OCI-LY7 (cell line): ENCODE measurements at regions not wholly inside any gene's neighbourhood (a gene's known extent, or its start where the extent isn't known, plus 50 kb on each side); places are given as distances from the start of the nearest gene placed in this dataset.

Experiments
- BruUV-seq: library from RNA; stranded (reverse); fragments of 400-500 nt; replicated peaks from 2 replicates; lab custom pipeline; 2021; lab: Mats Ljungman, UMichigan
- CTCF ChIA-PET: fragments of 300-600 bp; sonication (Branson Sonifier 250); formaldehyde crosslinking; loops from one replicate; lab custom pipeline; 2022; ENCODE audit warnings: antibody characterized with exemption; ENCODE audit not compliant: unreplicated experiment; lab: Charles Lee
- POLR2A ChIA-PET: fragments of 300-600 bp; sonication (Branson Sonifier 250); formaldehyde crosslinking; loops from one replicate; lab custom pipeline; 2022; ENCODE audit warnings: antibody characterized with exemption; lab: Charles Lee
- DNase-seq: peaks from one replicate; pipeline ENCODE4 v3.0.0-alpha.2; 2015; ENCODE audit warnings: low spot score
- H2AFZ ChIP-seq: fragments of 200-600 bp; sonication (generic), shearing (Covaris generic); 2 replicates; pipeline ENCODE4 v1.6.1; 2014; ENCODE audit warnings: mild to moderate bottlenecking, antibody characterized with exemption, low read length, moderate library complexity
- H3K27ac ChIP-seq: fragments of 200-600 bp; sonication (generic); 2 replicates; pipeline ENCODE4 v1.5.1; 2014; ENCODE audit warnings: mixed run types, low read depth, mild to moderate bottlenecking, moderate library complexity, low read length, inconsistent platforms; ENCODE audit not compliant: poor library complexity, severe bottlenecking
- H3K36me3 ChIP-seq: fragments of 200-600 bp; sonication (generic); 2 replicates; pipeline ENCODE4 v1.6.1; 2014; ENCODE audit warnings: mild to moderate bottlenecking, antibody characterized with exemption, low read length, moderate library complexity, mixed read lengths; ENCODE audit not compliant: insufficient read depth
- H3K4me1 ChIP-seq: fragments of 200-600 bp; sonication (generic); 2 replicates; pipeline ENCODE4 v1.5.1; 2014; ENCODE audit warnings: mild to moderate bottlenecking, low read length; ENCODE audit not compliant: insufficient read depth, poor library complexity, severe bottlenecking
- H3K4me2 ChIP-seq: fragments of 200-600 bp; sonication (generic); 2 replicates; pipeline ENCODE4 v1.6.1; 2014; ENCODE audit warnings: mild to moderate bottlenecking, low read length
- H3K4me3 ChIP-seq: fragments of 200-600 bp; sonication (generic); 2 replicates; pipeline ENCODE4 v1.5.1; 2014; ENCODE audit warnings: mild to moderate bottlenecking, low read depth, low read length; ENCODE audit not compliant: poor library complexity, severe bottlenecking
- H3K79me2 ChIP-seq: fragments of 200-600 bp; sonication (generic); 2 replicates; pipeline ENCODE4 v1.6.1; 2016; ENCODE audit warnings: low read depth, mild to moderate bottlenecking, low read length, moderate library complexity, mixed read lengths; ENCODE audit not compliant: insufficient read depth
- H3K9me2 ChIP-seq: fragments of 200-600 bp; sonication (generic); 2 replicates; pipeline ENCODE4 v1.6.1; 2016; ENCODE audit warnings: mild to moderate bottlenecking, low read length, mixed read lengths; ENCODE audit not compliant: insufficient read depth
- H3K9me3 ChIP-seq: fragments of 200-600 bp; sonication (generic); 2 replicates; pipeline ENCODE4 v1.6.1; 2014; ENCODE audit warnings: mild to moderate bottlenecking, mixed run types, low read length, mixed read lengths
- H4K20me1 ChIP-seq: fragments of 200-600 bp; sonication (generic); 2 replicates; pipeline ENCODE4 v1.6.1; 2014; ENCODE audit warnings: mild to moderate bottlenecking, antibody characterized with exemption, low read length, moderate library complexity, mixed read lengths; ENCODE audit not compliant: insufficient read depth
- CTCF ChIP-seq: fragments of 200-600 bp; sonication (generic); conservative IDR thresholded peaks from 2 replicates; pipeline ENCODE4 v1.5.1; 2014; ENCODE audit warnings: mild to moderate bottlenecking, antibody characterized with exemption, low read length, moderate library complexity, mixed read lengths
- EZH2phosphoT487 ChIP-seq: fragments of 200-600 bp; sonication (generic); IDR thresholded peaks from 2 replicates; pipeline ENCODE4 v1.6.1; 2018; ENCODE audit warnings: low read depth, borderline replicate concordance, mild to moderate bottlenecking, mixed run types, antibody characterized with exemption, low read length, moderate library complexity, mixed read lengths
- intact Hi-C: fragments of 100-400 bp; cut with micrococcal nuclease; formaldehyde crosslinking; loops from one replicate; pipeline ENCODE4 v1.10.0; 2022; ENCODE audit not compliant: unreplicated experiment

DNA sequence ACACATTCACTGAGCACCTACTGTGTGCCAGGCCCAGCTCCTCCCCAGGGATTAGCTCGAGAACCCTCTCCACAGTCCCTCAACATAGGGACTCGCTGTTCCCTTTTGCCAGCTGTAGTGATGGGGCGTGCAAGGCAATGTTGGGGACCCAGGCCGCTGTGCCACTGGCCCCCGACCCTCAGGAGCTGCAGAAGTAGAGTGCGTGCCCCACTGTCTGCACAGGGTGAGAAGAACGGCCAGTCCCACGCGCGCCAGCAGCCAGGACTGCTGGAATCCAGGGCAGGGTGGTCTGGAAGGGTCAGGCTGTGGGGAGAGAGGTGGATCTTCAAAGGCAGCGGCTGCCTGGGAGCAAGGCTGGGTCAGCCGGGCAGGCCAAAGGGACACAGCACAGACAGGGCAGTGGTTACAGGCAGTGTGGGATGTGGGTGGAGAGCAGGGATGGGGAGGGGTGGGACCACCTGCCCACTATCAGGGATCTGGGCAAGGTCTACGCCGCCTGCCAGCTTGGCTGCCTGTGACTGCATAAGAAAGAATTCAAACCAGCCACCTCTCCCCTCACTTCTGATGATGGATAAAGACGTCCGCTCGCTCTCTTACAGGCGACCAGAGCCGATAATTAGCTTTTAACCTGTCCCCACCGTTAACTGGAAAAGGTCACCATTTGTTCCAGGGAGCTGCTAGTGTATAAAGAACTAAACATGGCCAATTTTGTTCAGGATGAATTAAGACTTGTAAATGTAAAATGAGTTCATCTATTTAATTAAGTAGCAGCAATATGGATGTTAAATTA lies 86.7 kb upstream of the GSE1 start:
- H3K4me3 ChIP-seq, result no peak overlapping the region
- no peaks in the 10 kb centered on the region for H3K79me2 ChIP-seq
- H3K36me3 ChIP-seq, result no peaks in the 10 kb centered on the region
- no peak overlapping the region for H3K4me2 ChIP-seq
- DNase-seq, result no peak
- H3K4me1 ChIP-seq, result peaks cover 21% of the 10 kb centered on the region
- CTCF ChIA-PET, result no interaction called here
- no peak overlapping the region for H3K27ac ChIP-seq
- no peaks in the 10 kb centered on the region for H4K20me1 ChIP-seq
- POLR2A ChIA-PET, result interaction anchor here (1.2 kb wide), 1 partner anchor 31 kb away, joined by 4 read pairs; no protein-coding TSS in a partner anchor
- no peaks in the 10 kb centered on the region for H3K9me2 ChIP-seq
- intact Hi-C loops, result no loop called here
- no peaks in the 10 kb centered on the region for H3K9me3 ChIP-seq
- TF ChIP-seq EZH2phosphoT487 (no peak), CTCF (no peak)
- no TSS peak for BruUV-seq
- H2AFZ ChIP-seq, result no peak overlapping the region

- Histone ChIP-seq H3K4me3 (no peak overlapping the region), H3K4me1 (peaks cover 21% of the 10 kb centered on the region), H4K20me1 (no peaks in the 10 kb centered on the region), H3K79me2 (no peaks in the 10 kb centered on the region), H3K9me2 (no peaks in the 10 kb centered on the region), H3K27ac (no peak overlapping the region), H3K4me2 (no peak overlapping the region), H2AFZ (no peak overlapping the region), H3K9me3 (no peaks in the 10 kb centered on the region), H3K36me3 (no peaks in the 10 kb centered on the region)
- TF ChIP-seq CTCF (no peak), EZH2phosphoT487 (no peak)
- DNase-seq, result no peak
- BruUV-seq, result no TSS peak
- POLR2A ChIA-PET, result interaction anchor here (1.2 kb wide), 1 partner anchor 30 kb away, joined by 4 read pairs; no protein-coding TSS in a partner anchor
- intact Hi-C loops, result no loop called here
- CTCF ChIA-PET, result interaction anchor here (1.7 kb wide), 1 partner anchor 47 kb away, joined by 3 read pairs; no protein-coding TSS in a partner anchor
Observed at GRCh38 chr16:85527042-85527766, 85.9 kb upstream of the GSE1 start.
